SU-DHL-6 (cell line): ENCODE measurements at regions not wholly inside any gene's neighbourhood (a gene's known extent, or its start where the extent isn't known, plus 50 kb on each side); places are given as distances from the start of the nearest gene placed in this dataset.

Experiments
- H2AFZ ChIP-seq: fragments of 200-600 bp; sonication (generic); 2 replicates; pipeline ENCODE4 v1.6.1; 2014; ENCODE audit warnings: low read depth, mild to moderate bottlenecking, moderate library complexity, mixed read lengths, antibody characterized with exemption, low read length; ENCODE audit not compliant: severe bottlenecking
- H3F3A ChIP-seq: fragments of 200-600 bp; shearing (Covaris generic); 2 replicates; pipeline ENCODE4 v1.6.0; 2016; ENCODE audit warnings: antibody characterized with exemption, mild to moderate bottlenecking; ENCODE audit not compliant: insufficient read depth
- H3K27ac ChIP-seq: fragments of 200-600 bp; sonication (generic); 2 replicates; pipeline ENCODE4 v1.5.1; 2016; ENCODE audit warnings: low read depth, mild to moderate bottlenecking, low read length, moderate library complexity, mixed read lengths
- H3K27me3 ChIP-seq: fragments of 200-600 bp; sonication (generic), shearing (Covaris generic); 2 replicates; pipeline ENCODE4 v1.6.0; 2014; ENCODE audit warnings: mild to moderate bottlenecking, low read length
- H3K36me3 ChIP-seq: fragments of 200-600 bp; sonication (generic); 2 replicates; pipeline ENCODE4 v1.6.1; 2014; ENCODE audit warnings: mild to moderate bottlenecking, low read length, mixed read lengths
- H3K4me2 ChIP-seq: fragments of 300-600, 200-600 bp; shearing (Covaris generic), sonication (generic); 2 replicates; pipeline ENCODE4 v1.6.0; 2014; ENCODE audit warnings: low read length, low read depth, mild to moderate bottlenecking; ENCODE audit not compliant: poor library complexity, severe bottlenecking
- H3K4me3 ChIP-seq: fragments of 200-600 bp; sonication (generic); 2 replicates; pipeline ENCODE4 v1.5.1; 2014; ENCODE audit warnings: antibody characterized with exemption, low read length, mild to moderate bottlenecking, mixed read lengths; ENCODE audit not compliant: insufficient read depth, poor library complexity, severe bottlenecking
- H3K79me2 ChIP-seq: fragments of 200-600 bp; sonication (generic); 2 replicates; pipeline ENCODE4 v1.6.1; 2014; ENCODE audit warnings: mild to moderate bottlenecking, low read length, moderate library complexity; ENCODE audit not compliant: insufficient read depth
- H3K9ac ChIP-seq: fragments of 200-600 bp; sonication (generic); 2 replicates; pipeline ENCODE4 v1.7.0; 2014; ENCODE audit warnings: mild to moderate bottlenecking, low read length
- H3K9me2 ChIP-seq: fragments of 200-600 bp; sonication (generic); replicated peaks from 2 replicates; pipeline ENCODE4 v1.6.1; 2014; ENCODE audit warnings: low read length; ENCODE audit not compliant: insufficient read depth
- H3K9me3 ChIP-seq: fragments of 200-600 bp; sonication (generic); 2 replicates; pipeline ENCODE4 v1.6.1; 2014; ENCODE audit warnings: low read length, mixed read lengths; ENCODE audit not compliant: insufficient read depth
- H4K20me1 ChIP-seq: fragments of 200-600 bp; sonication (generic); 2 replicates; pipeline ENCODE4 v1.6.1; 2014; ENCODE audit warnings: low read depth, mild to moderate bottlenecking, antibody characterized with exemption, low read length, moderate library complexity, mixed read lengths
- EZH2phosphoT487 ChIP-seq: fragments of 200-600 bp; sonication (generic), shearing (Covaris generic); conservative IDR thresholded peaks from 2 replicates; pipeline ENCODE4 v1.6.1; 2018; ENCODE audit warnings: mild to moderate bottlenecking, antibody characterized with exemption, low read length, moderate library complexity, mixed read lengths
- TF ChIP-seq, protein P1 (sequence below): fragments of 200-600 bp; sonication (generic); IDR thresholded peaks from one replicate; pipeline ENCODE4 v1.5.1; 2017; ENCODE audit warnings: antibody characterized with exemption, mild to moderate bottlenecking, low read length, moderate library complexity; ENCODE audit not compliant: insufficient read depth, poor library complexity, severe bottlenecking

DNA sequence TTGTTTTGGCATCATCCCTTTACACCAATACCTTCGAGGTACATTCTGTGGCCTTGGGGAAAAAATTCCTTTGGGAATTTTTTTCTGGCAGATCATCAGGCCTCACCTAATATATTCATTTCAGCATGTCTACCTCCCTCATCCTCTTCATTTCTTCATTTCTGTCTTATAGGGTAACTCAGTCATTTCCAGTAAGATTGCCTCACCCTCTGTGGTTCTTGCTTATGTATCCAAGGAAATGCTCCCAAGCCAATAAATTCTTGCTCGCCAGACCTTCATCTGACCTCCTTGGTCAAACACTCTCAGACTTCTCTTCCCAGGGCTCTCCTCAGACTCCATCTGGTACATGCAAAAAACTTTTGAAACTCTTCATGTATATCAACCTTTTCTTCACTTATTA, 265.6 kb downstream of the TMX3 start:
- no peaks in the 10 kb centered on the region for H3K79me2 ChIP-seq
- no peaks in the 10 kb centered on the region for H3K9me2 ChIP-seq
- no peak for TF ChIP-seq EZH2phosphoT487
- TF ChIP-seq, protein P1, sequence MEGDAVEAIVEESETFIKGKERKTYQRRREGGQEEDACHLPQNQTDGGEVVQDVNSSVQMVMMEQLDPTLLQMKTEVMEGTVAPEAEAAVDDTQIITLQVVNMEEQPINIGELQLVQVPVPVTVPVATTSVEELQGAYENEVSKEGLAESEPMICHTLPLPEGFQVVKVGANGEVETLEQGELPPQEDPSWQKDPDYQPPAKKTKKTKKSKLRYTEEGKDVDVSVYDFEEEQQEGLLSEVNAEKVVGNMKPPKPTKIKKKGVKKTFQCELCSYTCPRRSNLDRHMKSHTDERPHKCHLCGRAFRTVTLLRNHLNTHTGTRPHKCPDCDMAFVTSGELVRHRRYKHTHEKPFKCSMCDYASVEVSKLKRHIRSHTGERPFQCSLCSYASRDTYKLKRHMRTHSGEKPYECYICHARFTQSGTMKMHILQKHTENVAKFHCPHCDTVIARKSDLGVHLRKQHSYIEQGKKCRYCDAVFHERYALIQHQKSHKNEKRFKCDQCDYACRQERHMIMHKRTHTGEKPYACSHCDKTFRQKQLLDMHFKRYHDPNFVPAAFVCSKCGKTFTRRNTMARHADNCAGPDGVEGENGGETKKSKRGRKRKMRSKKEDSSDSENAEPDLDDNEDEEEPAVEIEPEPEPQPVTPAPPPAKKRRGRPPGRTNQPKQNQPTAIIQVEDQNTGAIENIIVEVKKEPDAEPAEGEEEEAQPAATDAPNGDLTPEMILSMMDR: no peak
- no peak overlapping the region for H3K4me2 ChIP-seq
- no peaks in the 10 kb centered on the region for H4K20me1 ChIP-seq
- H2AFZ ChIP-seq: no peak overlapping the region
- H3K36me3 ChIP-seq: no peaks in the 10 kb centered on the region
- H3K27me3 ChIP-seq: no peaks in the 10 kb centered on the region
- H3K27ac ChIP-seq: no peak overlapping the region
- H3F3A ChIP-seq: no peaks in the 10 kb centered on the region
- H3K9me3 ChIP-seq: no peaks in the 10 kb centered on the region
- H3K9ac ChIP-seq: no peak overlapping the region
- no peak overlapping the region for H3K4me3 ChIP-seq

DNA sequence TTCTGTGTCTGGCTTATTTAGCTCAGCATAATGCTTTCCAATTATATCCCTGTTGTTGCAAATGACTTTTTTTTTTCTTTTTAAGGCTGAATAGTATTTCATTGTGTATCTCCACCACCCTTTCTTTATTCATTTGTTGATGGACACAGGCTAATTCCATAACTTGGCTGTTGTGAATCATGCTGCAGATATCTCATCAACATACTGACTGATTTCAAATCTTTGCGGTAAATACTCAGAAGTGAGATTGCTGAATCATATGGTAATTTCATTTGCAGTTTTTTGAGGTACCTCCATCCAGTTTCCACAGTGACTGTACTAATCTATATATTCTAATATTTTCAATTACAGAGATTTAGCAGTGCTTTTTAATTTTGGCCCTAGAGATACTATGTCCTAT, 266.2 kb downstream of the TMX3 start:
- Histone ChIP-seq H3K36me3 (no peaks in the 10 kb centered on the region), H2AFZ (no peak overlapping the region), H3K27ac (no peak overlapping the region), H3F3A (no peaks in the 10 kb centered on the region), H3K9ac (no peak overlapping the region), H3K4me3 (no peak overlapping the region), H3K9me2 (no peaks in the 10 kb centered on the region), H3K4me2 (no peak overlapping the region), H3K79me2 (no peaks in the 10 kb centered on the region), H3K9me3 (no peaks in the 10 kb centered on the region), H4K20me1 (no peaks in the 10 kb centered on the region), H3K27me3 (no peaks in the 10 kb centered on the region)
- TF ChIP-seq, protein P1: no peak
- TF ChIP-seq EZH2phosphoT487: no peak

DNA sequence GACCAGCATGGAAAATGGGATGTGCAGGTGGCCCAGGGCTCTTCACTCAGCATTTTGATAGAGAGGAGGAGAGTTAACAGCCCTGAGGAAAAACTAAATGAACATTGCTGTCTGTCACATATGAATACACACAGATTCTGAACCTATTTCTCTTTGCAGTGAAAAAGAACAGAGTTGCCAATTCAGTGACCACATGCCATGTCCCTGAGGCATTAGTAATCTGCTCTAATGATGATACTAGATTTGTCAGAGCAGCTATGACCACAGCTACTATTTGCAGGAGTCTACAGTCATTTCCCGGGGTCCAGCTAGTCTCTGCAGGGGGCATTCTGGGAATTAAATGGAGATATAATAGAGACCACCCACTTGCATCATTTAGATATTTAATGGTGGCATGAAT, 267.6 kb downstream of the TMX3 start:
- no peak overlapping the region for H2AFZ ChIP-seq
- H3K36me3 ChIP-seq: no peaks in the 10 kb centered on the region
- H3K79me2 ChIP-seq: no peaks in the 10 kb centered on the region
- TF ChIP-seq, protein P1: no peak
- TF ChIP-seq EZH2phosphoT487: no peak
- H3K9me3 ChIP-seq: no peaks in the 10 kb centered on the region
- H4K20me1 ChIP-seq: no peaks in the 10 kb centered on the region
- H3K9ac ChIP-seq: no peak overlapping the region
- no peaks in the 10 kb centered on the region for H3K27me3 ChIP-seq
- H3K4me2 ChIP-seq: no peak overlapping the region
- no peaks in the 10 kb centered on the region for H3F3A ChIP-seq
- H3K9me2 ChIP-seq: no peaks in the 10 kb centered on the region
- H3K4me3 ChIP-seq: no peak overlapping the region
- no peak overlapping the region for H3K27ac ChIP-seq
